ENCODE measurements at regions not wholly inside any gene's neighbourhood (a gene's known extent, or its start where the extent isn't known, plus 50 kb on each side); places are given as distances from the start of the nearest gene placed in this dataset.

DNA sequence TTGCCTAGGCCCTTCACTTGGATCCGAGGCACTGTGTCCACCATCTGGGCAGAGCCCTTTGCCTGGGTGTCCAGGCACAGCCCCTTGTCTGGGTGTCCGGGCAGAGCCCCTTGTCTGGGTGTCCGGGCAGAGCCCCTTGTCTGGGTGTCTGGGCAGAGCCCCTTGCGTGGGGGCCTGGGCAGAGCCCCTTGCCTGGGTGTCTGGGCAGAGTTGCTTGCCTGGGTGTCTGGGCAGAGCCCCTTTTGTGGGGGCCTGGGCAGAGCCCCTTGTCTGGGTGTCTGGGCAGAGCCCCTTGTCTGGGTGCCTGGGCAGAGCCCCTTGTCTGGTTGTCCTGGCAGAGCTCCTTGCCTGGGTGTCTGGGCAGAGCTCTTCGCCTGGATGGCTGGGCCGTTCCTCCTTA is 443.4 kb upstream of the CDH4 start (continued):
- no peak for TF ChIP-seq CBX5 (IDR thresholded peaks at IDR 0.05; ENCODE audit: low read depth, low read length)
- TF ChIP-seq USF2 (IDR thresholded peaks at IDR 0.05; ENCODE audit: low read length), result no peak
- no peak for TF ChIP-seq GTF2F1 (IDR thresholded peaks at IDR 0.05; ENCODE audit: borderline replicate concordance, low read depth, low read length)
- TF ChIP-seq SUZ12 (IDR thresholded peaks at IDR 0.05; ENCODE audit: low read length), result no peak
- no peak for TF ChIP-seq CHD2 (IDR thresholded peaks at IDR 0.05; ENCODE audit: low read length)
- no peak for TF ChIP-seq CEBPB (IDR thresholded peaks at IDR 0.05; ENCODE audit: low read depth, low read length)

All from H1 (cell line).